GM19099 (cell line): ENCODE measurements at regions not wholly inside any gene's neighbourhood (a gene's known extent, or its start where the extent isn't known, plus 50 kb on each side); places are given as distances from the start of the nearest gene placed in this dataset.

Experiments
- POLR2A ChIP-seq: IDR thresholded peaks from 3 replicates; pipeline ENCODE4 v1.6.1; 2011; ENCODE audit warnings: low read depth; ENCODE audit not compliant: insufficient read length; ENCODE audit errors: extremely low read depth

DNA sequence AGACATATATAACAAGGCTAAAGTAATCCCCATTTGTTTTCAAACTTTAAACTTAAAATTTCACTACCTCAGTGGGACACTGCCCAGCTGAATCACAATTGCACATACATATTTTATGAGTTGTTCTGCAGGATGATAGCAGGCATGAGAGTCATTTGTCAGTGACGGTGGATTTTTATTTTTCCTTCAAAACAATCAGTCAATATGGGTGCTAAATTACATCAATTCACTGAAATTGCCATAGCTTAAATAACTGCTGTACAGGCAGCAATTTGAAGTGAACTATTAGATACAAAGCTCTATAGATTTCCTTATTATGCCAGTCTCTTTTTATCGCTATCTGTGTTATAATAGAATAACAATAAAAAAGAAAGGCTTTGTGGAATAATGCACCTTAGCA, 784.6 kb upstream of the ANO3 start:
- no peak for TF ChIP-seq POLR2A

DNA sequence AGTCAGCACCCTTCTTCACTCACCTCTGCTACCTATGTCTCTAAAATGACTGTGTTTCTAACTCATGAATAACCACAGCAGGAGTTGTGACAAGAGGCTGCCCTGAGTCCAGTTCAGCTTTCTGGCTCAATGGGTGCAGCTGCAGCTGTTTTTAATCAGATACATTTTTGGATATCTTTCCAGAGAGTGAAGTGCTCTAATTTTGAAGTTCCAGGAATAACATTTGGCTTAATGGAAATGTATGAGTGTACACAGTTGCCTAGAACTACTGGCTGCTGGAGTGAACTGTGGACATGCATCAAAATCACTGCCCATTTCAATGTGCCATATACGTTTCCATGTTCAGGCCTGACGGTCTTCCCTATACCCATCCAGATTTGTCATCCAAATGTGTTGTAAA, 769.5 kb upstream of the ANO3 start:
- no peak for TF ChIP-seq POLR2A

DNA sequence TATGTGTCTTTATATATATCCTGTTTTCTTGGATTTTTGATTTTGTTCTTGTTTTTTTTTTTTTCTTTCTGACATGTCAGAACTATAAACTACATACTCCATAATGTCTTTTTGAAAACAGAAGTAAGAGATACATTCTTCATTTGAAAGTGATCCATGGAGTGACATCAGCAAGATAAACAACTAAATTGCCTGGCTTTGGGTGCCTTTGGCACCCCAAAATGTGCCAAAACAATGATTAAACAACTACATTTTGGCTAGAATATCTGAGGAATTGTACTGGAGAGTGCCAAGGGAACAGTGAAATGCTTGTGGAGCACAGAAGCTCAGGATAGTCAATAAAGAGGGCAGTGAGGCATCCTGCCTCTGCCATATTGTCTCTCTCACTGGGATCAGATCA, 766.1 kb upstream of the ANO3 start:
- TF ChIP-seq POLR2A: no peak

DNA sequence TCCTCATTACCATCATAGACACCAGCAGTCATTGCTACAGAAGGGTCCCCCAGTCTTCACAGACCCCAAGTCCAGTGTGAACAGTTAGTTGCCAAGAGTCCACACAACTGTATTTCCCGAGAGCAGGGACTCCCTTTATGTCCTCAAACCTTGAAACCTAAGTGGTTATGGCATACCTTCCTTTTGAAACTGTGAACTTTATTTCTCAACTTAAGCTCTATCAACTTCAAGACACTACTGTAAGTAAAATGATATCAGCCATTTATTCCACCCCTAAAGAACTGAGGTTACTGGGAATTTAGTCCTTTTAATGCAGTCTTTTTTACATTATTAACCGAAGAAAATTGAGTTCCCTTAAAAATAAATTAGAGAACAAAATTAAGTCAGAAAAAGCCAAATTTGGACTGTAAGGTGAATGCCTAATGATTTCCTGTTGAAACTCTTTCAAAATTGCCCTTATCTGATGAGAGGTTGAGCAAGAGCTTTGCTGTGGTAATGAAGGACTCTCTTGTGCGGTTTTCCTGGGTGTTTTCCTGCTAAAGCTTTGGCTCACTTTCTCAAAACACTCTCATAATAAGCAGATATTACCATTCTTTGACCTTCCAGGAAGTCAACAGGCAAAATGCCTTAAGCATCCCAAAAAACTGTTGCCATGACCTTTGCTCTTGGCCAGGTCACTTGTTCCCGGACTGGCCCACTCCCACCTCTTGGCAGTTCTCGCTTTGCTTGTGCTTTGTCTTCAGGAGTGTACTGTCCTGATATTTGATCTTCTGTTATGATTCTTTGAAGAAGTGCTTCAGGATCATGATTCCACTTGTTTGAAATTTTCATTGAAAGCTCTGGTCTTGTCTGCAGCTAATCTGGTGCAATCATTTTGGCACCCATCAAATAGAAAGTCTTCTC, 765.4 kb upstream of the ANO3 start:
- no peak for TF ChIP-seq POLR2A

DNA sequence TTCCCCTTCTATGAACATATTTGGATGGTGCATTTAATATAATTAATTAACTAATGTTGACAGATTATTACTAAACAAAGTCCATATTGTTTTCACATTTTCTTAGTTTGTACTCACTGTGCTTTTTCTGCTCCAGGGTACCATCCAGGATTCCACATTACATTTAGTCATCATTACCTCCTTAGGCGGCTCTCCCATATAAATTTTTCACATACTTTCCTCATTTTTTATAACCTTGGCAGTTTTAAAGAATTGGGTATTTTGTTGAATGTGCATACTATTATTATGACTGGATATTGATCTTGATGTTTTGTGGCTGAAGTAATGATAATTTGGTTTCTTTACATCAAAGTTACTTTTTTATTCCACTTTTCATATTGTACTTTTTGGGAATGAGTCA, 755.6 kb upstream of the ANO3 start:
- TF ChIP-seq POLR2A: no peak

DNA sequence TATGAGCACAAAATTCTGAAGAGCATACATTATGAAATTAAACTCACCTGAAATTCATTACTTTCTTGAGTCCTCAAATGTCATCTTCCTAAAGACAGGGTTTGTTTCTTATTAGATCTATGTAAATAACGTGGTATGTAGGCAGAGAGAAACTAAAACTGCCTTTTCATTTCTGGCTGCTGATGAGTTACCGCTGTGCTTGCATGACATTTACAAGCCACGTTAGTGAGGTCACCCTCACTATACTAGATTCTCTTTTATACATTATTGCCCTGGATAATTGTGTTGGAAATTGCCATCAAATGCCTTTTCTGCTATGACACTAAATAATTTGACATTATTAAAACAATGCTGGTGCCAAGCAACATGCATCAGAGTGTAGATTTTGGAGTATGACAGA, 748.3 kb upstream of the ANO3 start:
- no peak for TF ChIP-seq POLR2A

DNA sequence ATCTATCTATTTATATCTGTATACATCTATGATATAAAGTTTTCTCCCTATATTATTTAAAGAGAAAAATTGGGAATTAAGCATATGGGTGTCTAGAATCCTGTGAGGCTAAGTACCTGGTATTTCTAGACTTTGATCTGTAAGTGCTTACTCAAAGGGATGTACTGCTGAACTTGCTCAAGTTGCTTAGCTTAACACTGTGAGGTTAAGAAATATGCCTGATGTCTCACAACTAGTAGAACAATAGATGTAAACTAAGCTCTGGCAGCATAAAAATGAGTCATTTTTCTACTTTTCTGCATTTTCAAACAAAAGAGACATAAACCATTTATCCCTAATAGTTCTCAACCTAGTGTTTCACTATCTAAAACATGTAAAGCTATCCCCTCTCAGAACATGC, 744.4 kb upstream of the ANO3 start:
- TF ChIP-seq POLR2A: no peak

DNA sequence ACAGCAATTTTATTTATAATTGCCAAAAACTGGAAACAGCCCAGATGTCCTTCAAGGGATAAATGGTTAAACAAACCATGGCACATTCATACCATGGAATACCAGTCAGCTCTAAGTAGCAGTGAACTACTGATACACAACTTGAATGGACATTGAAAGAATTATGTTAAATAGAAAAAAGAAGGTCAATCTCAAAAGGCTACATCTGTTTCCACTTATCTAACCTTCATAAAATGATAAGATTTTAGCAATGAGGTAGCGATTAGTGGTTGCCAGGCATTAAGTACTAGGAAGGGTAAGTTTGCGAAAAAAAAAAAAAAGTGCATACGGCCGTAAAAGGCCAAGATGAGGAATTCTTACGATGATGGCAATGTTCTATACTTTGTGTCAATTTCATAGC, 738.7 kb upstream of the ANO3 start:
- TF ChIP-seq POLR2A: no peak

DNA sequence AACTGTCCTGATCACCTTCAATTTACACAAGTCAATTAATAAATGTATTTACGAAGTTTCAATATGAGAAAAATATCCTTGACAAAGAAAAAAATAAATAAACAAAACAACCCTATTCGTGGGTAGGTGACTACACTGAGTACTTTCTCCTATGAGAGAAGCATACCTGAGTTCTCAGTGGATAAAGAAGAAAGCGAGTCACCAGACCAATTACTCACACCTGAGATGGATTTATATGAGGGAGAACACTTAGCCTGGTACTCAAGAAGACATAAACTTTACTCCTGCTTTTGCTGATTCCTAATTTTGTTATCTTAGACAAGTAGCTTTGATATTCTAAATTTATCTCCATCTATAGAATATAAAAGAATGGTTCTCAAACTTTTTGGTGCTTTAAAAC, 735.2 kb upstream of the ANO3 start:
- no peak for TF ChIP-seq POLR2A

DNA sequence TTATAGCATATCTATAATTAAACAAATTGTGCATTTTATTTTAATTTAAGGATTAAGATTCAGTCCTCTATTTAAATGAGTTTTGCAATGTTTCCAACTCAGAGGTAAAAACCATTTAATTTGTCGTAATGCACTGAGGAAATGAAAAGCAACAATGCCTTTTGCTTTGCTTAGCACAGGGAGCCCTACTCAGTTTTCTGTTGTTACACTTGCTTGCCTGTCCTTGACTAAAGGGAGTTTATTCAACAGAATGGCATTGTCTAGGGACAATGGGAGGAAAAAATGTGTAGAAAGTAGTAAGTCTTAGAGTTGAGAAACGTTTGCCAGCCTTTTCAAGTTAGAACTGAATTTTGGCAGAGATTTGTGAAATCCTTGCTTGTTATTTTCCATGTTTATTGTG, 734.2 kb upstream of the ANO3 start:
- TF ChIP-seq POLR2A: no peak

DNA sequence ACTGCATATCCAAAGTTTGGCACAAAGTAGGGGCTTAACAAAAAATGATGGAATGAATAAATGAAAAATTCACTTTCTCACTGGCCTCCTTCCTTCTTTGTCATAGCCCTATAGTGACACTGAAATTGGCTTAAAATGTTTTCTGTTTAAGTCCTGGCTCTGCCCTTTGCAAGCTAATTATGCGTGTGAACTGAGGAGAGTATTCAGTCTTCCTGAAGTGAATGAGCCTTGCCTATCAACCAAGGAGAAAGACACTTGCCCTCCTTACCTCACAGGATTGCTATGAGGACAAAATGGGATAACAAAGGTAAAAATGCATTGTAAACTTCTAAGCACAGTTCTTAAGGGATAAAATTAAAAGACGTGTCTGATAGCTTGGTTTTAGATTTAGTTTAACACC, 729.8 kb upstream of the ANO3 start:
- no peak for TF ChIP-seq POLR2A

DNA sequence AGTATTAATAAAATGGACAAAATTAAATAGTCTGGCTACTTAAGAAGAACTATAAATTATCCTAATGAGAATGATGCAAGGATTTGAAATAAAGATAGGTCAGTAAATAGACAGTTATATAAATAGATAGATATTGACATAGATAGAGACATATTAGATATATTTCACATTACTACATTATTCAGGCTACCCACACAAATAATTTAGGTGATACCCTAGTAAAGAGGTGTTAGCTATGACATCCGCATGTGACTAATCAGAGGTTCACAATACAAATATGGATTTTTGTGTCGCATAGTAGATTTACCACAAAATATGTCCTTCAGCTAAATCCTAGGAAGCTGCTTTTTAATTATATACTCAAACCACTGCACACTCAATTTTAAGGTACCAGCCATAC, 729.0 kb upstream of the ANO3 start:
- TF ChIP-seq POLR2A: no peak

DNA sequence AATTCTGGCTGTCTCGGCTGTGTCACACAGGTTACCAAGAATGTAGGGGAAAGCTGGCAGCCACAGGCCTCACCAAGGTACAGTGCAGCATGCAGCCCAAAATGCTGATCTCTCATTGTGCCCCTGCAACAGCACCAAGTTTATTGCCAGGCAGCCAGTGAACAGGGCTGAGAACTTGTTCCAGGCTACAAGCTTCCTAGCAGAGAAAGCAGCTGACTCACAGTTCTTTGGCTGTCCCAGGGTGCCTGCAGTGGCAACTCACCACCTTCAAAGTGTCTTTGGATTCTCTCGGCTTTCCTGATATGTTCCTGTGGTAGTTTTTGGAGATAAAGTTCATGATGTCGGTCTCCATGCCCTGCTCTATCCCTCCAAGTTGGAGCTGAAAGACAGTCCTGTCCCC, 719.1 kb upstream of the ANO3 start:
- no peak for TF ChIP-seq POLR2A

DNA sequence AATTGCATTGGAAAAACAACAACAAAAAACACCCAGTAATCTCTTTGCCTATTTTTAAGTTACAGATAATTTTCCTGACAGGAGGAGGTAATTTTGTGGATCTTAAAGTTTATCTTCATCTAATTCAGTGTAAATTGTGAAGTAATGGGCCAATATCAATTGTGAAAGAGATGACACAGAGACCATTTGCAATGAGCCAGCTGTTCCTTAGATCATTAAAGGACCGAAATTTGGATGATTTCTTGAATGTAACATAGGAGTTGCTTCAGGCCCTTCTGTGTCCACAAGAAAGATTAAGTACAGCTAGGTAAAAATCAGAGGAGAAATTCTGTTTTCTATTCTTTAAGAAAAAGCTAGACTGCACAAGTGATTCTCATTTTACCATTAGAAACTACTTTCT, 718.5 kb upstream of the ANO3 start:
- no peak for TF ChIP-seq POLR2A

DNA sequence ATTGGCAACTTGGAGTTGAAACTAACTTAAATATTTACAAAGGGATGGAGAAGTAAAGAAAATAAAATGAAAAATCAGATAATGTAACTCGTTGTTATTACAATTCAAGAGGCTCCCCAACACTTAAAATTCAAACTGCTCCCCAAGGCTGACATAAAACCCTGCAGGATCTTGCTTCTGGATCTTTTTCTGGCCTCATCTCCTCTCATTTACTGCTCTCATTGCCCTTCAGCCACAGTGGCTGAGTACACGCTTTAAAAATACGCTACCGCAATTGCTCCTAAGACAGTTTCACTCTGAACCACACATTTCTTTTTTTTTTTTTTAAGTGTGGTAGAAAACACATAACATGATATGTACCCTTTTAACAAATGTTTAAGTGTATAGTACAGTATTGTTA, 718.1 kb upstream of the ANO3 start:
- no peak for TF ChIP-seq POLR2A

DNA sequence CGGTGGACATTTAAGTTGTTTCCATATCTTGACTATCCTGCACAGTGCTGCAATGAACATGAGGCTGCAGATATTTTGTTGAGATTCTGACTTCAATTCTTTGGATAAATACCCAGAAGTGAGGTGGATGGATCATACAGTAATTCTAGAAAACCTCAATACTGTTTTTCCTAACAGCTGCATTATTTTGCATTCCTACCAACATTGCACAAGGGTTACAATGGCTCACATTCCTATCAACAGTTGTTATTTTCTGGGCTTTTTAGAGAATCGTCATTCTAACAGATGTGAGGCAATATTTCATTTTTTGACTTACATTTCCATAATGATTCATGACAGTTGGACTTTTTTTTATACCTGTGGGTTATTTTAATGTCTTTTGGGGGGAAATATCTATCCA, 716.9 kb upstream of the ANO3 start:
- TF ChIP-seq POLR2A: no peak

DNA sequence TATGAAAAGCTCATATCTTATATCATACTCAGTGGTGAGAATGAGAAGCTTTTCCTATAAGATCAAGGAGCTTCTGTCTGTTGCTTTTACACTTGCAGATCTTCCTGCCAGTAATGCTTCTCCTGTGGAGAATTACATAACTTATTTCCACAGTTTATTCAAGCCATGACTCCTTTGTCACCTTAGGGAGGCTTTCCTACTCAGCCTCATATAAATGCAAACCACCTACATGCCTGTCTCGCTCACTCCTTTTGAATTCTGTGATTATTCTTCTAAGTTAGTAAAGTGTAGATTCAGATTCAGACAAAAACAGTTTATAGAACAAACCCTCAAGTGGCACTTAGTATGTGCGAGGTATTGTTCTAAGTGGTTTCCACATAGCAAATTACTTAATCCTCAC, 716.1 kb upstream of the ANO3 start:
- TF ChIP-seq POLR2A: no peak
